ENCODE measurements at regions not wholly inside any gene's neighbourhood (a gene's known extent, or its start where the extent isn't known, plus 50 kb on each side); places are given as distances from the start of the nearest gene placed in this dataset.

- intact Hi-C loops (cut with micrococcal nuclease), result no loop called here
Observed at GRCh38 chr17:56648321-56648720, 54.8 kb downstream of the NOG start.

DNA sequence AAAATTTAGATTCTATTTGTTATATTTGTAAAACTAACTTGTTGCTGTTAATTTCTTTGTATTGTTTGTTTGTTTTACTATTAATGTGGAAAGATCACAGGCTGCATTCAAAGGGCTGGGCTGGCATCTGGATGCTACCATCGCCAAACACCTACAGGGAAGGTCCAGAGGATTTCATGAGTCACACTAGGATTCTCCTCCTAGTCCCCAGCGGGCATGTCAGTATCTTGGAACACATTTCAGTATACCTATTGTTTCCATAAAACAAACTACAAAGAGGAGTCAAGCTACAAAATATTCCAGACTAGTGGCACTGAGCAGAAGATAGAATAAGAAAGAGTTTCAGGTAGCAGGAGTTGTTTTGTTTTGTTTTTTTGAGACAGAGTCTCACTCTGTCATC lies 55.3 kb downstream of the NOG start:
- intact Hi-C loops (cut with micrococcal nuclease), result no loop called here

DNA sequence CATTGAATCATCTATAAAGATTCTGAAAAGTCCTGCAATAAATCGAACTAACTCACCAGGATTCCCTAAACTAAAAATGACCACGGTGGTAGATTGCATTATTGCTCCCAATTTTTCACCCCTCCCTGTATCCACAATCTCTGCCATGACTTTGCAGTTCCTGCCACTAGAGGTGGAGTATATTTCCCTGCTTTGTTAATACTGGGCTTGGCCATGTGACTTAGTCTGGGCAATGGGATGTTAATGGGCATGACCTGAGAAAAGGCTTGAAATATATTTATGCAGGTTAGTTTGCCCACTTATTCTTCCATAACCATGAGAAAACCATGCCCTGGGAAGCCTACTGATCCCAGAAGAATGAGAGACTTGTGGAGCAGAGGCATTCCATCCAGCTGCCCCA lies 59.1 kb downstream of the NOG start:
- intact Hi-C loops (cut with micrococcal nuclease), result no loop called here

DNA sequence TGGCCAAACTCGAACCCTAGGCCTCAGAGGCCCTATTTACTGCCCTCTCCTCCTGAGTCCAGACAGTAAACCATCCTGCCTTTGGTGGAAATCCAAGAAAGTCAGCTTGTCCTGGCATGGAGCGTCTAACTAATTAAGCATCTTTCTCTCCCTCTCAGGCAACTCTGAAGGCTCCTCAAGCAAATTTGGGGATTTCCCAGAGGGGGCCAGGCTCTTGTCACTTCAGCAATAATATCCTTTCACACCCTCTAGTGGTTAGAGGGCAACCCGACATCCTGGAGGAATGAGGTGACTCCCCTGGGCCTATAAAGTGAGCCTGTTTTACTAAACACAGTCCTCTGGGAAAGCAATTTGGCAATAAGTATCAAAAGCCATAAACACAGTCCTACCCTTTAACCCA lies 60.4 kb downstream of the NOG start:
- intact Hi-C loops (cut with micrococcal nuclease), result loop anchor here (1.0 kb wide), 5 partner anchors 25 to 155 kb away; partner anchors contain the start of gene NOG

DNA sequence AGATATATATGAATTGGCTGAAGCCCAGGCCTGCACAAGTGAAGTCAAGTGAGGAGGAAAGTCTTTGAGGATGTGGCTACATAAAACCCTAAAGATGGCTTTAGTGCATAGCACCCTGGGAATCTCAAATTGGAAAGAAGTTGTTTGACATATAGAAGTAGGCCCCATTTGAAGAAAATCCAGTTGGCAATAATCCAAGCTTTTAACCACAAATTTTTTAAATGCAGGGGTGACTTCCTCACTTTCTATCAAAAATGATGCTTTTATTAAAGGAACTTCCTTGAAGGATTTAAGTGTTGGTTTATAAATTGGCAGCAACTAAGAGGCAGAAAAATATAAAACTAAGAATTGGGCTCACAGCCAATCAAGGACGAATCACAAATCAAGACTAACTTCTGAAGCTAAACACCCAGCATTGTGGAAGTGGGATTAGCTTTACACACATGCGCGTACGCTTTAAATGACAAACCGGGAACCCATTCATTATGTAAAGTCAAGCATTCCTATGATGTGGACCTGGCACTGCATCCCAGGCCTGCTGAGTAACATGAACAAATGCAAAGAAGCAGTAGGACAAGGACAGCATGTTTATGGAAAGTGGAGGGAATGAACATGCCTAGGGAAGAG lies 63.3 kb downstream of the NOG start:
- intact Hi-C loops (cut with micrococcal nuclease), result no loop called here

DNA sequence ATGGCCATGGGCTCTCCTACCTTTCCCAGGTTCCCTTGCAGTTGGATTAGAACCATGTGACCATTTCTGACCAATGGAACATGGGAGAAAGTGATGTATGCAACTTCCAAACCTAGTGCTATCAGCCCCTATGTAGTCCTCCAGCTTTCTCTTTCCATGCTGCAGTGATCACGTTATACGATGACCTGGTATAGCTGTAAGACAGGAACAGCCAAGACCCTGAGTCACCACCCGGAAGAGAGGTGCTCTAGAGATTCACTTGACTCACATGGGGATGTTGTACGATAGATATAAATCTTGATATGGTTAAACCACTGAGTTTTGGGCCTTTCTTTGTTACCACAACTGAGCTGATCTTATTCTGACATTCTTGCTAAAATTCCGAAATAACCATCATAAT lies 65.1 kb downstream of the NOG start:
- intact Hi-C loops (cut with micrococcal nuclease), result no loop called here

DNA sequence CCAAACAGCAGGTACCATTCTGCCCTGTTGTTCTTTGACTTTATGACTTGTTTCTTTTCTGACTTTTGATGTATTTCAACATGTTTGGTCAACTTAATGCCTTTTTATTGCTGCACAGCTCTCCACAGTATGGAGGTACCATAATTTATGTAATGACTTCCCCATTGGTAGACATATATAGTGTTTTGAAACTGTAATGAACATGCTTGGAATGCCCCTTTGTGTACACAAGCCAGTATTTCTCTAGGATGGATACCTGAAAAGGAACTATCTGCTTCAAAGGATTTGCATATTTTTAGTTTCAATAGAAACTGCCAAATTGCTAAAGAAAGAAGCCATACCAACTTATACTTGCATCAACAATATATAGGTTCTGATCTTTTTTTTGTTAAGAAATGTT lies 66.1 kb downstream of the NOG start:
- intact Hi-C loops (cut with micrococcal nuclease), result no loop called here

DNA sequence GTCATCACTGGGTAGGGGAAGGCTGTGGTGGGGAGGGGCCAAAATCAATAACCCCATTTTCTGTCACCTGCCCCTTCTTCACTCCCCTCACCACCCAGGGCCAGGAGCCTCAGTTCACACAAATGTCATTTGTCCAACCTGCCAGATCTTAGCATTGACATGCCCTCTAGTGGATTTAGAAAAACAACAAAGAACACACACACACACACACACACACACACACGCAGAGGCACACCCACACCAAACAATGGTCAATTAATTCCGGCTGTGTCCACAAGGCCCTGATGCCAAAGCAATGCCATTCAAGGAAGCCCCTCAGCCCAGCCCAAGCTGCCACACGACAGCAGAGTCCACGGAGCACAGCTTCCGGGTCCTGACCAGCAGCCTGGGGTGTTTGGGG lies 68.4 kb downstream of the NOG start:
- intact Hi-C loops (cut with micrococcal nuclease), result no loop called here

- intact Hi-C loops (cut with micrococcal nuclease), result no loop called here
Observed at GRCh38 chr17:56665864-56666263, 72.4 kb downstream of the NOG start.

DNA sequence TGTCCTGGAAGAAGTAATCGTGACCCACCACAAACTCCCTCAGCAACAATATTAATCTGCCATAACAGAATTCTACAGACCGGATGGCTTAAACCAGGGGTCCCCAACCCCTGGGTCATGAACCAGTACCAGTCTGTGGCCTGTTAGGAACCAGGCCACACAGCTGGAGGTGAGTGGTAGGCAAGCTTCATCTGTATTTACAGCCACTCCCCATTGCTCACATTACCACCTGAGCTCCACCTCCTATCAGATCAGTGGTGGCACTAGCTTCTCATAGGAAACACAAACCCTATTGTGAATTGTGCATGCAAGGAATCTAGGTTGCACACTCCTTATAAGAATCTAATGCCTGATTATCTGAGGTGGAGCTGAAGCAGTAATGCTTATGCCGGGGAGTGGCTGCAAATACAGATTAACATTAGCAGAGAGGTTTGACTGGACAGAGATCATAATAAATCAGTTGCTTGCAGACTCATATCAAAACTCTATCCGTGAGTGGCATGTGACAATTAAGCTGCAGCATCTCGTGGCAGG lies 74.5 kb downstream of the NOG start:
- intact Hi-C loops (cut with micrococcal nuclease), result no loop called here

DNA sequence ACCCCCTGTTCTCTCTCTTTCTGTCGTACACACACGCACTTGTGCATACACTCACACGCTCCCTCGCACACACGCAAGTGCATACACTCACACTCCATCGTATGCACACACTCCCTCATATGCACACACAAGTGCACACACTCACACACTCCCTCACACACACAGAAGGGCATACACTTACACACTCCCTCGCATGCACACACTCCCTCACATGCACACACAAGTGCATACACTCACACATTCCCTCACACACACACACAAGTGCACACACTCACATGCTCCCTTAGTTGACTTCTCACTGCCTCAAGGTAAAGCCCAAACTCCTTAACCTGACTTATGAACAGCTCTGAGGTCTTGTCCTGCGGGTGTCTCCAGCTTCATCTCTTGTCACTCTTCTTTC lies 78.7 kb downstream of the NOG start:
- intact Hi-C loops (cut with micrococcal nuclease), result no loop called here

DNA sequence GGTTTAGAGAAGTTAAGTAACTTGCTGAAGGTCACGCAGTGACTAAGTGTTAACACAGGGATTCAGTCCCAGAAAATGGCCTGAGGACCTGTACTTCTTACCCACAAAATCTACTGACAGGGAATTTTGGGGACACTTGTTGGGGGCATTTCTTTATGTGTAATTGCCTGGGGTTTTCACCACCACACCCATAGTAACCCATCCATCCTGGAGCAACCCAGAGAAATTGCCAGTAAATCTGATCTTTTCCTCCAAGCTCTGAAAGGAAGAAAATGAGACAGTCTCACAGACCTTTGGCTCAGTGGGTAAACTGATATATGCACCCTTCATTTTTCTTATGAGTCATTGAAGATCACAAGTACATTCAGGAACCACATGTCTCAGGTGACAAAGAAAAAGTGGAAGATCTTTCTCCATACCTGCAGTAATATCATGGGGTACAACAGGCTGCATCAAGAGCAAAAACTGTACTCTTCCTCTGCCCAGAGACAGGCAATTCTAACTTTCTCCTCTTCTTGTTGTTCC lies 81.0 kb downstream of the NOG start:
- intact Hi-C loops (cut with micrococcal nuclease), result no loop called here

DNA sequence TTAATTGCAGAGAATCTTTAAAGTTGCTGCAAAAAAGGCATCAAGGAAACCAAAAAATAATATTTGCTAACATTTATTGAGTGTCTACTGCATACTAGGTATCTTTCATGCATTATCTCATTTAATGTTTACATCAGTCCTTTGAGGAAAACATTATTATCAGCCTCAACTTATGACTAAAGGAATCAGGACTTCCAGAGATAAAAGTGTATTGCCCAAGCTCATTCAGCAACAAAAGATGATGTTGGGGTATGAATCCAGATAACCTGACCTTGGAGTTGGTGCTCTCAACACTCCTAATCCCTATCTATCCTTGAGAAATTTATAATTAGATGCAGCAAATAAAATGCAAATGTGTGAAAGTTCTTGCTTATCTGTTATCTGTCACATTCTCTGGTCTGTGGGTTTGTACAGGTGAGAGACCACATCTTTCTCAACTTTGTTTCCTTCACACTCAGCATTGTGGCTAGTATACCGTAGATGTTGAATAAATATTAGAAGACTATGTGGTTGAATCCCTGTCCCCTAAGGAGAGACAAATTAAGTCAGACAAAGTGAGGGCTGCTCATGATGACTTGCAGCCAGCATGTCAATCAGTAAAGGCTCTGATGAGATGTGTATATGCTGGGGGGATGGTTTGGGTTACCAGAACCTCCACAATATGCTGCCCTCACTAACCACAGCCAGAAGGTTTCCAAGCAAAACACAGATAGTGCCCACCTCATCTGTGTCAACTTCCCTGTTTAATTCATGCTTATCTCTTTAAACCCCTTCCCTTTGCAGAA lies 82.6 kb downstream of the NOG start:
- intact Hi-C loops (cut with micrococcal nuclease), result no loop called here

GRCh38 chr17:56676810-56677209 lies 83.3 kb downstream of the NOG start:
- intact Hi-C loops (cut with micrococcal nuclease), result no loop called here

GRCh38 chr17:56678249-56679114 lies 85.0 kb downstream of the NOG start:
- intact Hi-C loops (cut with micrococcal nuclease), result loop anchor here (1.0 kb wide), 4 partner anchors 24 to 102 kb away; no protein-coding TSS in a partner anchor

DNA sequence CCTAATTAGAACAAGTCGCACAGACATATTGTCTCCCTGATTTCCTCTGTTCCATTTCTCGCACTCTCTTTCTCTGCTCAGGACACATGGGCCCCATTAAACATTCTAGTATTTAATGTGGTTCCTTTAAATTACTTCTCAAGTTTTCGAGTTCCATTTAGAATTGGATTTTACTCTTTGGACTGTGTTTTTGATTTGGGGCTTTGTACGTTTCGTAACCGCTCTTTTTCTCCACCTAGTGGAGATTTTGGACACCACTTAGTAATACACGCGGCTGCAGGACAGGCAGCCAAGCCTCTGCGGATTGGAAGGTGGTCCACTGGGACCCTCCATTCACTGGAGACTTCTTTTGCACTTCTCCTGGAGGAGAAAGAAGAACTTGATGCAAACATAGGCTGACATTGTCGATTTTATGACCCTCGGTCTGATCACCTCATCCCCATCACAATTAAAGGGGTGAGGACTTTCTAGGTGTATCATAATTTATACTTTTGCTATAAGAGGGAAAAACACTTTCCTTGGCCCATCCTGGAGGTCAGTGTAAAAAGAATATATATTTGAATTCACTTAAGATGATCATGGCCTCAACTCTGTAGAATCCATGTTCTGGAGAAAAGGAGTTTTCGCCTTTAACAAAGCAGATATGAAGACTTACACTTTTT lies 85.7 kb downstream of the NOG start:
- intact Hi-C loops (cut with micrococcal nuclease), result loop anchor here (1.0 kb wide), 4 partner anchors 25 to 101 kb away; no protein-coding TSS in a partner anchor

GRCh38 chr17:56679777-56680422 lies 86.4 kb downstream of the NOG start:
- intact Hi-C loops (cut with micrococcal nuclease), result loop anchor here (1.0 kb wide), 4 partner anchors 26 to 100 kb away; no protein-coding TSS in a partner anchor

GRCh38 chr17:56680676-56681075 lies 87.2 kb downstream of the NOG start:
- intact Hi-C loops (cut with micrococcal nuclease), result no loop called here

DNA sequence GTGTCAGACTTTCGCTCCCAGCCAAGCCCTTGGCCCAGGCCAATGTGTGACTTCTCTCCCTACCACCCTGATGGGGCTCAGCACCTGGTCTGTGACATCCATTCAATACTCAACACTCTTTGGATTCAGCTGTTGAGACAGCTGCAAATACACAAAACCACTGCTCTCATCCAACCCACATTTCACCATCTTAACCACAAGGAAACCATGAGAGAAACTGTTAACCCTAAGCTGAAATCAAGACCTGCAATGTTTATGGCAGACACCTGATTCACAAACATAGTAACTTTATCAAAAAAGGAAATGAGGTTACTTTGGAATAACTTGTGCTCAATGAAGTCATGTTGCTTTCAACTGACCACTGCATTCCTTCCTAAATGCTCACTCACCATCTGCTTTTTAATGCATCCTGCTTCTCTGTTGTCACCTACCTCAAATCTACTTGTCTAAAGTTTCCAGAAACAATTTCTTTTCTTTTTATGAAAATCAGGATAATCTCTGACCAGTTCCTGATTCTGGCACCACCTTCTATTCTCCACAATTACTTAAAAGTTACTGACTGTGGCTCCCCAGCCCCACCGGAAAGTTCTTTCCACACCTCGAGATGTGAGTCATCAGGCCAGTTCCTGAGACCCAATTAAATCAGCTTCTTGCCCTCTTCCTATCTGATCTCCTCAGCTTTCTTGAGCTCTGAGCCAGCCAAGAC lies 88.2 kb downstream of the NOG start:
- intact Hi-C loops (cut with micrococcal nuclease), result no loop called here

GRCh38 chr17:56688151-56688550 lies 94.7 kb downstream of the NOG start:
- intact Hi-C loops (cut with micrococcal nuclease), result no loop called here

All from T-helper 1 cell treated with Interleukin-12 subunit alpha and Interleukin-12 subunit beta and Interleukin-4 antibody, amounts not matched to agents 30 ng/mL and 1 ng/mL, for 36 hours (primary cell).